ENCODE measurements at regions not wholly inside any gene's neighbourhood (a gene's known extent, or its start where the extent isn't known, plus 50 kb on each side); places are given as distances from the start of the nearest gene placed in this dataset.
A peak's percentile ranks its signal among the peaks of the same experiment; 100 is the strongest.
"Not testable (repeated sequence)": the region's sequence is repeated elsewhere in the genome, so short reads cannot be mapped to it uniquely, and the experiment has no call there.

- no peak for DNase-seq
These were observed 86.1 kb upstream of the TCF21 start for GRCh38 chr6:133802861-133803260.

DNA sequence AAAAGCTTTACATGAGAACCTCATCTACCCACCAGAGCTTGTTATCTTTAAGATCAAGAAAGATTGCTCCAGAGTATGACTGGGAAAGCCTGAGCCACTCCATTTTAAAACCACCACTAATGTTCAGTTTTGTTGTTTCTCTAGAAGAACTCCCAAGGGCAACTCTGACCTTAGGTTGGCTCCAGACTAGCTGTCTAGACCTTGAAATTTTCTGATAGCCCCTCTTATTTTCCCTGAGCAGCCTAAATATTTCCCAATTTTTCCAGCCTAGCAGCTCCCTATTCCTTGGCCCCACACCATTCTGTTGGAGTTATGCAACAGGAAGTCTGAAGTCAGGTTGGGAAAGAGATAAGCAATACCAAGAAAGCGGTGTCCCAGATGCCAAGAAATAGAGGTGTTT, 84.6 kb upstream of the TCF21 start:
- no peak for DNase-seq

DNA sequence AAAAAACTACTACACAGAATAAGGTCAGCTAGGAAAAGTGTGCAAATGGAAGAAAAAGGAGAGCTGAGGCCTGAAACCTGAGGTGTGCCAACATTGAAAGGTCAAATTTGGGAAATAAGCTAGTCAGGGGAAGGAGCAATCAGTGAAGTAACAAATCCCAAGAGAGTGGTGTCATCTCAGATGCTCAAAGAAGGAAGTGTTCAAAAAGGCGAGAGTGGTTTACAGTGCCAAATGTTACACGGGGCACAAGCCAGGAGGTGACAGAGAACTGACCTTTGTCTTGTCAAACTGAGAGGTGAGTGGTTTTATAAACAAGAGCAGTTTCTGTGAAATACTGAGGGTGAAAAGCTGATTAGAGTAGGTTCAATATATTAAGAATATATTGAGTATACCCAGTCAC, 83.0 kb upstream of the TCF21 start:
- DNase-seq, result no peak

GRCh38 chr6:133806382-133807140, 82.4 kb upstream of the TCF21 start:
- no peak for DNase-seq

DNA sequence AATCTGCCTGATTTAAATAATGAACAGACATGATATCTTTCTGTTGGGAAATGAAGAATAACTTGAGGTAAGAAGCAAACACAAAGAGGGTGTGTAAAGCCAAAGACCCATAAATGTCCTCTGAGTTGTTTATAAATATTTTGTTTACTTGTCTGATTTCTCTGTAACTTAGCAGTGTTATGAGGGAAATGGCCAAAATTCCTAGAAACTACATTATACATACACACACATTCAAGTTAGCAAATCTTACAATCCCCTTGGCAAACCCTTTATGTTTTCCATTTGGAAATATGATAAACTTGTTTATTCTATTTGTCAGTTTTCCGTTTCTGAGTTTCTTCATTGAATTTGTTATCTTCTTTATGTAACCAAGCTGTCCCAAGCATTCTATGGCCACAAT, 81.4 kb upstream of the TCF21 start:
- no peak for DNase-seq

DNA sequence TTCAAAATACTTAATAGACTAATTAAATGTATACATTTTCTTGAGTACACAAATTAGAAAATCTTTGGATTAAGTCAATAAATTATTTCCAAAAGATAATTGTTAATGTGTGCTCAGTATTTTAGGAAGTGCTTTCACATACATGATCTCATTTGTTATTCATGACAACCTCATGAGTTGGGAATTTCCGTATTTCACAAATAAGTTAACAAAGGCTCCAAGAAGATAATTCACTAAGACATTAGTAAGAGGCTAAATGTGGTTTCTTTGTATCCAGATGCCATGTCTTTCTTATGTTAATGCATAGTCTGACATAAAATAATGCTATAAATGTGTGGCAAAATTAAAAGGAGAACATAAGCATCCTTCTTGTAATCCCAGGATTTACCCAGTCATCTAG, 79.5 kb upstream of the TCF21 start:
- no peak for DNase-seq

DNA sequence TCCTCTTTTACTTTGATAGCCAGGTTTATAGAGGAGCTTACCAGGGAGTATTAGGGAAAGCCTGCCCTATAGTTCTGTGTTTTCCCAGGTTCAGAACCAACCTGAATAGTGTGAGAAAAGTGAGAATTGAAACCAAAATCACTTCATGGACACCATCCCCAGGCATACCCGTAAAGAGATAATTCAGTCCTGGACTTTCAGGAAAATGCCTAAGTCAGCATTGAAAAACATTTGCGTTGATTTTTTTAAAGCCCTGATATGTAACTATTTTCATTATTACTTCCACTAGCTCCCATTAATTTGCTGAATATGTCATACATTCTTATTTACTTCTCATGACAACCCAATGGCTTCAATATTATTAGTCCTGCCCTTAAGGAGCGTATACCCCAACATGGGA, 77.4 kb upstream of the TCF21 start:
- no peak for DNase-seq

- DNase-seq, result not testable (repeated sequence)
These were observed 76.5 kb upstream of the TCF21 start for GRCh38 chr6:133812446-133812845.

GRCh38 chr6:133814238-133814637, 74.7 kb upstream of the TCF21 start:
- DNase-seq, result no peak

DNA sequence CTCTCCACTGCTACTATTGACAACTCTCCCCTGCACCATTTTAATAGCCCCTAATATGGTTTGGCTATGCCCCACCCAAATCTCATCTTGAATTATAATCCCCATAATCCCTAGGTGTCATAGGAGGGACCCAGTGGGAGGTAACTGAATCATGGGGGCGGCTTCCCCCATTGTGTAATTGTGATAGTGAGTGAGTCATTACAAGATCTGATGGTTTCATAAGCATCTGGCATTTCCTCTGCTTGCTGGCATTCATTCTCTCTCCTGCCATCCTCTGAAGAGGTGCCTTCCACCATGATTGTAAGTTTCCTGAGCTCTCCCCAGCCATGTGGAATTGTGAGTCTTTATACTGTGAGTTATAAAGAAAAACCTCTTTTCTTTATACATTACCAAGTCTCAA, 74.1 kb upstream of the TCF21 start:
- no peak for DNase-seq

GRCh38 chr6:133815313-133815712, 73.6 kb upstream of the TCF21 start:
- DNase-seq, result no peak

DNA sequence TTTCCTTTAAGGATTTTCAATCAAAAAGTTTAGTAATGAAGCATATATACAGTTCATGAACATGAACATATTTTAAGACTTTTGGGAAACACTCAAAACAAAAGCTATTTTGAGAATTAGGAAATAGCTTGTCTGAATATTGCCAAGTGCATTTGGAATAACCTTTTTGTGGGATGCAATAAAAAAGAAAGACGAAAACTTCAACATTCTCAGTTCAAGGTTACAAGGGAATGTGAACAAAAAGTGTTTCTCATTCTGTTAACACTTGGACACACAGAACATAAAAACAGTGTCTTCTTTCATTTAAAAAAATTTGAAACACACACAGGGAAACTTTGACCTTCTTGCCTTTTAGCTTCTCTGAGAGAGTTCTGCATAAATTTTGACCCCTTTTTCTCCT, 72.7 kb upstream of the TCF21 start:
- DNase-seq, result no peak

DNA sequence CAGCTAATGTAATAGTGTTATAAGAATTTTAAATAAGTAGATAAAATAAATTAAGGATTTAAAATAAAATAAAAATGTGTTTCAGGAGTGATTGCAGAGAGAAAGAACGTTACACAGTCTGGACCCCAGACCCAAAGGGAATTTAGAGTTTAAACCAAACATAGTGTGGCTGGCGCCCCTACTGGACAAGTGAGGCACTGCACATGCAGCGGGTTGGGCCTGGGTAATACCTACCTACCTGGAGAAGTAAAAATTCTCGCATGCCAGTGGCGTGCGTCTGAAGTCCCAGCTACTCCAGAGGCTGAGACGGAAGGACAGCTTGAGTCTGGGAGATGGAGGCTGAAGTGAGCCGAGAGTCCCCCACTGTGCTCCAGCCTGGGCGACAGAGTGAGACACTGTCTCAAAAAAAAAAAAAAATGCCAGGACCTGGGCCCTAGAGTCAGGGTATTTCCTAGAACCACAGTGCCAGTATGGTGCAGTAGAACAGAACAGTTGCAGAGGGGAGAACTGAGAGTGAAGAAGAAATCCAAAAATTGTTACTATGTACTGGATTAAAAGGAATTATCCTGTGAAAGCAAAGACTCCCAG, 71.4 kb upstream of the TCF21 start:
- DNase-seq, result peak; percentile 54 to 71

DNA sequence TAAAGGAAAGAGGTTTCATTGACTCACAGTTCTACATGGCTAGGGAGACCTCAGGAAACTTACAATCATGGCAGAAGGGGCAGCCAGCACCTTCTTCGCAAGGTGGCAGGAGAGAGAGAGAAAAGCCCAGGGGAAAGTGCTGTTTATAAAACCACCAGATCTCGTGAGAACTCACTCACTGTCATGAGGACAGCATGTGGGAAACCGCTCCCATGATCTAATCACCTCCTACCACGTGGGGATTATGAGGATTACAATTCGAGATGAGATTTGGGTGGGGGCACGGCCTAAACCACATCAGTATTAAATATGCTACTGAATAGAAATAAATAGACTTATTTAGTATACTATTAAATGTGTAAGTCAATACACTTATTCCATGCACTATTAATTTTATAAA, 70.6 kb upstream of the TCF21 start:
- DNase-seq, result no peak

DNA sequence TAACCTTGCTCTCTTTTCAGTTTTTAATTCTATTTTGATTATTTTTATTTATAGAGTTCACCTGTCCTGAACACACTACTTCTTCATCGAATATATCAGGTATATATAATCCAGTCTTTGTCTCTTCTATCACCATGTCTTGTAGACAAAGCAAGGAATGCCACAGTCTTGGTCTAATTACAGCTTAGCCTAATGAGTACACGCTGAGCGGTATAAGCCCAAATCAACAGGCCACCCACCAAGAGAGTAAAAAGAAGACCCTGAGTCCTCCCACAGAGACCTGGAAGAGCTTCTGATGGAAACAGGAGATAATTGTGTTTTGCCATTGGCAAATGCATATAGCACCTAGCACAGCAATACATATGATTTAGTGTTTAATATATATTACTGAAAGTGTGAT, 68.7 kb upstream of the TCF21 start:
- DNase-seq, result no peak

DNA sequence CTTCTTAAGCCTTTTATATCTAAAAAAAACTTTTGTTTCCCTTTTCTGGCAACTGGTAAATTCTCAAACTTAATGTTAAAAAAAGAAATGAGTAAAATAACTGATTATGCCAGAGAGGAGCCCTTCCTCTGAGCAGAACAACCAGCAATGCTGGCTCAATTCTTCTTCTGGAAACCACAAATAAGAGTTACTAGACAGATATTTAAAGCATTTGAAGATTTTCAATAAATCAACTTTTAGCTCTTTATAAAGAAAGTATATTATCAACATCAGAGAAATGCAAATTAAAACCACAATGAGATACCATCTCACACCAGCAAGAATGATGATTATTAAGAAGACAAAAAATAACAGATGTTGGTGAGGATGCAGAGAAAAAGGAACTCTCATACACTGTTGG, 61.1 kb upstream of the TCF21 start:
- no peak for DNase-seq

GRCh38 chr6:133833949-133834359, 55.0 kb upstream of the TCF21 start:
- no peak for DNase-seq

DNA sequence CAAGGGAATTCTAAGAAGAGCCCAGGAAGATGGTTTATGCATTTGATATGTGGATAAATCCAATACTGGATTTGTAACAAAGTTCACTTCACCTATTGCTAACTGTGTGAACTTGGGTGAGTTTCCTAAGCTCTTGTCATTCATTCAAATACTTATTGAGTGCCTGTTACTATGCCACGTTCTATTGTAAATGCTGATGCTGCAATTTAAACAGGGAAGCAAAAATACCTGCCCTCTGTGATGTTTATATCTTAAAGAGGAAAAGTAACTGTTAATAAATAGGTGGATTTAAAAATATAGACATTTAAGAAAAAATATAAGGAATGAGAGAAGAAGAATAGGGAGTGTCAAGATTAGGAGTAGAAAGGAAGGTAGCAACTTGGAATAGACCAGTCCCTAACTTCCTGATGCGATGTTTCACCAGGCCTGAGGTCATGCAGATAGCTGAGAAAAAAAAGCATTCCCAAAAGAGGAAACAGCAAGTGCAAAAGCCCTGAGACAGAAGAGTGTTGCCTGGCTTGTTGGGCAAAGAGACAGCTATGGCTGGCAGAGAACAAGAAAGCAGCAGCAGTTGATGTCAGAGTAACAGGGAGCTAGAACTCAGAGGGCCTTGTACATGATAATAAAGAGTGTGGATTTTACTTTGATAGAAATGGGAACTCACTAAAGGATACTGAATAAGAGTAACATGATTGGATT, 54.3 kb upstream of the TCF21 start:
- no peak for DNase-seq

- DNase-seq, result no peak
These were observed 53.0 kb upstream of the TCF21 start for GRCh38 chr6:133835901-133836300.

GRCh38 chr6:133837801-133838349, 51.0 kb upstream of the TCF21 start:
- peak; percentile 61 to 74 for DNase-seq
